HepG2 (cell line): ENCODE measurements at regions not wholly inside any gene's neighbourhood (a gene's known extent, or its start where the extent isn't known, plus 50 kb on each side); places are given as distances from the start of the nearest gene placed in this dataset.

Experiments
- AHR ChIP-seq: IDR thresholded peaks from 2 replicates; pipeline ENCODE4 v1.6.1; 2018; ENCODE audit warnings: missing genetic modification reagents, missing compliant biosample characterization
- ETV5 ChIP-seq: IDR thresholded peaks from 2 replicates; pipeline ENCODE4 v1.6.1; 2018; ENCODE audit warnings: missing biosample characterization, missing genetic modification reagents, inconsistent platforms, borderline replicate concordance
- HCFC1 ChIP-seq: fragments of 150-350 bp; IDR thresholded peaks from 2 replicates; pipeline ENCODE4 v1.6.1; 2014; ENCODE audit warnings: low read depth, low read length
- KLF13 ChIP-seq: sonication (generic); formaldehyde crosslinking; IDR thresholded peaks from 2 replicates; pipeline ENCODE4 v1.4.0; 2020; ENCODE audit warnings: mild to moderate bottlenecking, missing genetic modification reagents
- MAFK ChIP-seq, 2 experiments: IDR thresholded peaks in 1 of 2; conservative IDR thresholded peaks in 1 of 2; 2 replicates each; pipeline ENCODE4 v1.6.1; 2011; ENCODE audit warnings: improper control_type of control experiment in 2 of 2, low read length in 2 of 2
- NFE2L2 ChIP-seq: fragments of 150-350 bp; IDR thresholded peaks from 2 replicates; pipeline ENCODE4 v1.6.1; 2014; ENCODE audit warnings: low read length
- NRL ChIP-seq: sonication (generic); formaldehyde crosslinking; IDR thresholded peaks from 2 replicates; pipeline ENCODE4 v1.5.0; 2020; ENCODE audit warnings: missing genetic modification reagents, mild to moderate bottlenecking, moderate library complexity, borderline replicate concordance
- REXO4 ChIP-seq: sonication (generic); formaldehyde crosslinking; IDR thresholded peaks from 2 replicates; pipeline ENCODE4 v1.8.0; 2022; ENCODE audit warnings: missing genetic modification reagents, mild to moderate bottlenecking, borderline replicate concordance
- RORA ChIP-seq: sonication (generic); formaldehyde crosslinking; IDR thresholded peaks from 2 replicates; pipeline ENCODE4 v1.5.0; 2020; ENCODE audit warnings: mild to moderate bottlenecking, missing genetic modification reagents, moderate library complexity
- SMAD9 ChIP-seq: sonication (generic); formaldehyde crosslinking; IDR thresholded peaks from 2 replicates; pipeline ENCODE4 v1.5.1; 2020; ENCODE audit warnings: mild to moderate bottlenecking, missing genetic modification reagents
- SP2 ChIP-seq: sonication (generic); formaldehyde crosslinking; IDR thresholded peaks from 2 replicates; pipeline ENCODE4 v1.5.1; 2020; ENCODE audit warnings: mild to moderate bottlenecking, missing genetic modification reagents
- TBP ChIP-seq: sonication (generic); formaldehyde crosslinking; IDR thresholded peaks from 2 replicates; pipeline ENCODE4 v1.5.0; 2020; ENCODE audit warnings: missing genetic modification reagents
- TBX2 ChIP-seq: sonication (generic); formaldehyde crosslinking; IDR thresholded peaks from 2 replicates; pipeline ENCODE4 v1.5.0; 2020; ENCODE audit warnings: missing genetic modification reagents, mild to moderate bottlenecking, borderline replicate concordance
- U2AF1 ChIP-seq: fragments of 200-400 bp; formaldehyde crosslinking; optimal IDR thresholded peaks from 2 replicates; pipeline ENCODE3; 2017; ENCODE audit warnings: mild to moderate bottlenecking, low read depth, low read length
- USF2 ChIP-seq, 2 experiments: sonication (generic) in 1 of 2; formaldehyde crosslinking in 1 of 2; IDR thresholded peaks; 2 replicates each; pipeline versions ENCODE4 v1.5.1 to v1.6.1; 2011 to 2020; ENCODE audit warnings: borderline replicate concordance in 1 of 2, low read depth in 1 of 2, low read length in 1 of 2, mild to moderate bottlenecking in 1 of 2, missing genetic modification reagents in 1 of 2, moderate library complexity in 1 of 2
- ZC3H13 ChIP-seq: sonication (generic); formaldehyde crosslinking; IDR thresholded peaks from 2 replicates; pipeline ENCODE4 v1.8.1; 2023; ENCODE audit warnings: mild to moderate bottlenecking, missing genetic modification reagents, moderate library complexity
- ZFP82 ChIP-seq: sonication (generic); formaldehyde crosslinking; IDR thresholded peaks from 2 replicates; pipeline ENCODE4 v1.5.1; 2020; ENCODE audit warnings: mild to moderate bottlenecking, missing genetic modification reagents, borderline replicate concordance
- ZNF276 ChIP-seq: sonication (generic); formaldehyde crosslinking; IDR thresholded peaks from 2 replicates; pipeline ENCODE4 v1.4.0; 2020; ENCODE audit warnings: mild to moderate bottlenecking, low read depth, missing genetic modification reagents
- ZNF33A ChIP-seq: sonication (generic); formaldehyde crosslinking; IDR thresholded peaks from 2 replicates; pipeline ENCODE4 v1.5.1; 2020; ENCODE audit warnings: missing genetic modification reagents, mild to moderate bottlenecking, moderate library complexity, borderline replicate concordance
- ZNF362 ChIP-seq: sonication (generic); formaldehyde crosslinking; IDR thresholded peaks from 2 replicates; pipeline ENCODE4 v1.4.0; 2020; ENCODE audit warnings: missing genetic modification reagents, mild to moderate bottlenecking, borderline replicate concordance
- ZNF367 ChIP-seq: sonication (generic); formaldehyde crosslinking; IDR thresholded peaks from 2 replicates; pipeline ENCODE4 v1.4.0; 2020; ENCODE audit warnings: missing genetic modification reagents, borderline replicate concordance
- ZNF605 ChIP-seq: sonication (generic); formaldehyde crosslinking; IDR thresholded peaks from 2 replicates; pipeline ENCODE4 v1.8.0; 2022; ENCODE audit warnings: mild to moderate bottlenecking, missing genetic modification reagents
- ZNF720 ChIP-seq: sonication (generic); formaldehyde crosslinking; IDR thresholded peaks from 2 replicates; pipeline ENCODE4 v1.4.0; 2020; ENCODE audit warnings: missing genetic modification reagents
- ZNF879 ChIP-seq: sonication (generic); formaldehyde crosslinking; IDR thresholded peaks from 2 replicates; pipeline ENCODE4 v1.8.1; 2023; ENCODE audit warnings: missing genetic modification reagents

GRCh38 chr12:132428936-132429601 is 60.9 kb upstream of the FBRSL1 start (continued):
- TF ChIP-seq USF2 (IDR thresholded peaks at IDR 0.05; ENCODE audit: low read depth, low read length) (no peak), USF2 (CRISPR knock-in tag; IDR thresholded peaks at IDR 0.05; ENCODE audit: borderline replicate concordance) (no peak), ZNF276 (CRISPR knock-in tag) (no peak), HCFC1 (no peak), MAFK (conservative IDR thresholded peaks at IDR 0.05 in 1 of 2, IDR thresholded peaks at IDR 0.05 in 1 of 2; ENCODE audit: low read length in 2 of 2) (no peak), NFE2L2 (no peak), U2AF1 (no peak), TBX2 (CRISPR knock-in tag) (peak; percentile 67), NRL (CRISPR knock-in tag) (no peak), ZNF367 (CRISPR knock-in tag) (no peak), ZNF362 (CRISPR knock-in tag) (no peak), ZFP82 (CRISPR knock-in tag) (0 out of 2 replicates have a peak, but pooled peaks have one; percentile 57), ZC3H13 (CRISPR knock-in tag) (peak; percentile 81), TBP (CRISPR knock-in tag) (no peak), ZNF33A (no peak), ZNF605 (CRISPR knock-in tag) (peak; percentile 15; the same call in 1 of the 2 replicates), ETV5 (CRISPR knock-in tag) (peak; percentile 37; the same call in 1 of the 2 replicates), AHR (CRISPR knock-in tag) (no peak), SP2 (CRISPR knock-in tag) (no peak), KLF13 (CRISPR knock-in tag) (no peak), ZNF720 (CRISPR knock-in tag) (no peak), ZNF879 (CRISPR knock-in tag) (no peak), SMAD9 (CRISPR knock-in tag) (no peak), RORA (no peak), REXO4 (no peak)
